Stomach (tissue), 4 donors: ENCODE measurements at regions not wholly inside any gene's neighbourhood (a gene's known extent, or its start where the extent isn't known, plus 50 kb on each side); places are given as distances from the start of the nearest gene placed in this dataset.

Experiments used
- EP300 ChIP-seq: sonication (generic); formaldehyde crosslinking; IDR thresholded peaks from one replicate; pipeline ENCODE4 v1.6.1; 2017; ENCODE audit warnings: antibody characterized with exemption
- POLR2AphosphoS5 ChIP-seq, 3 donors: sonication (generic); formaldehyde crosslinking; IDR thresholded peaks; one replicate each; pipeline ENCODE4 v1.6.1; 2016; ENCODE audit warnings: antibody characterized with exemption in 3 of 3
- TF ChIP-seq, protein P1 (sequence below), 7 experiments: fragments of 450-650 bp in 4 of 7; fragments of 200-600 bp in 3 of 7; sonication (generic) in 3 of 7; IDR thresholded peaks; one replicate each; pipeline ENCODE4 v1.5.1; 2016 to 2019; ENCODE audit warnings: antibody characterized with exemption in 7 of 7, control low read depth in 2 of 7, mild to moderate bottlenecking in 1 of 7

DNA sequence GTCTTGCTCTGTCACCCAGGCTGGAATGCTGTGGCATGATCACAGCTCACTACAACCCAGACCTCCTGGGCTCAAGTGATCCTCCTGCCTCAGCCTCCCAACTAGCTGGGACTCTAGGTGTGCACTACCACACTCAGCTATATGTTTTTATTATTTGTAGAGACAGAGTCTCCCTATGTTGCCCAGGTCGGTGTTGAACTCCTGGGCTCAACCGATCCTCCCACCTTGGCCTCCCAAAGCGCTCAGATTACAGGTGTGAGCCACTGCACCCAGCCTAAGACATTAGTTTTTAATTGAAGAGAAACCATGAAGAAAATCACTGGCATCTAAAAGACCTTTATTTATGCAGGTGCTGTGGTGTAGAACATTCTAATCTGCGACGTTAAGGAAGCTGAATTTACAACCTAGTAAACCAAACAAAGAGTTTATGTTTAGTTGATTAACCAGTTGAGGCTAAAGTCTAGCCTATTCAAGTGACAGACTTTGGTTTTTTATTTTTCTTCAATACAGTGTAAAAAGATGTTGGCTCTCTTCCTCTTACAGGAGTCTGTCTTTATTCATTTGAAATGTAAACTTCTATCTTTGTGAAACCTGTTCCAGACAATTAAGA is 52.5 kb upstream of the NBL1 start:
- TF ChIP-seq, protein P1, sequence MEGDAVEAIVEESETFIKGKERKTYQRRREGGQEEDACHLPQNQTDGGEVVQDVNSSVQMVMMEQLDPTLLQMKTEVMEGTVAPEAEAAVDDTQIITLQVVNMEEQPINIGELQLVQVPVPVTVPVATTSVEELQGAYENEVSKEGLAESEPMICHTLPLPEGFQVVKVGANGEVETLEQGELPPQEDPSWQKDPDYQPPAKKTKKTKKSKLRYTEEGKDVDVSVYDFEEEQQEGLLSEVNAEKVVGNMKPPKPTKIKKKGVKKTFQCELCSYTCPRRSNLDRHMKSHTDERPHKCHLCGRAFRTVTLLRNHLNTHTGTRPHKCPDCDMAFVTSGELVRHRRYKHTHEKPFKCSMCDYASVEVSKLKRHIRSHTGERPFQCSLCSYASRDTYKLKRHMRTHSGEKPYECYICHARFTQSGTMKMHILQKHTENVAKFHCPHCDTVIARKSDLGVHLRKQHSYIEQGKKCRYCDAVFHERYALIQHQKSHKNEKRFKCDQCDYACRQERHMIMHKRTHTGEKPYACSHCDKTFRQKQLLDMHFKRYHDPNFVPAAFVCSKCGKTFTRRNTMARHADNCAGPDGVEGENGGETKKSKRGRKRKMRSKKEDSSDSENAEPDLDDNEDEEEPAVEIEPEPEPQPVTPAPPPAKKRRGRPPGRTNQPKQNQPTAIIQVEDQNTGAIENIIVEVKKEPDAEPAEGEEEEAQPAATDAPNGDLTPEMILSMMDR (IDR thresholded peaks at IDR 0.05), result no peak
- no peak for TF ChIP-seq POLR2AphosphoS5 (IDR thresholded peaks at IDR 0.05)
- TF ChIP-seq EP300, result no peak
